GM23338 (cell line): ENCODE measurements at regions not wholly inside any gene's neighbourhood (a gene's known extent, or its start where the extent isn't known, plus 50 kb on each side); places are given as distances from the start of the nearest gene placed in this dataset.

Experiments used
- ATAC-seq: fragments of 200-7000 bp; cut with Tn5 transposase; 3 replicates; pipeline ENCODE4 v1.9.1; 2020
- DNase-seq: peaks from one replicate; pipeline ENCODE4 v3.0.0-alpha.2; 2015; ENCODE audit warnings: low spot score
- H2AFZ ChIP-seq: fragments of 200-600 bp; sonication (generic); 2 replicates; pipeline ENCODE4 v1.8.0; 2016; ENCODE audit warnings: antibody characterized with exemption, mild to moderate bottlenecking, moderate library complexity
- H3F3A ChIP-seq: fragments of 200-600 bp; sonication (generic); replicated peaks from 2 replicates; pipeline ENCODE4 v1.8.0; 2017; ENCODE audit warnings: antibody characterized with exemption, mixed run types, low read depth
- H3K27ac ChIP-seq: fragments of 200-600 bp; sonication (generic); 2 replicates; pipeline ENCODE4 v1.6.1; 2016; ENCODE audit warnings: low read depth
- H3K27me3 ChIP-seq: fragments of 200-600 bp; sonication (generic); 2 replicates; pipeline ENCODE4 v1.8.0; 2016; ENCODE audit warnings: mild to moderate bottlenecking, mixed run types, moderate library complexity; ENCODE audit not compliant: insufficient read depth
- H3K36me3 ChIP-seq: fragments of 200-600 bp; sonication (generic); 2 replicates; pipeline ENCODE4 v1.8.0; 2016; ENCODE audit warnings: mild to moderate bottlenecking; ENCODE audit not compliant: insufficient read depth
- H3K4me1 ChIP-seq: fragments of 200-600 bp; sonication (generic); 2 replicates; pipeline ENCODE4 v1.8.0; 2016; ENCODE audit warnings: mild to moderate bottlenecking, moderate library complexity; ENCODE audit not compliant: insufficient read depth
- H3K4me2 ChIP-seq: fragments of 200-600 bp; sonication (generic); 2 replicates; pipeline ENCODE4 v1.7.1; 2017; ENCODE audit warnings: mixed run types
- H3K4me3 ChIP-seq: fragments of 200-600 bp; sonication (generic); 2 replicates; pipeline ENCODE4 v1.6.1; 2016; ENCODE audit warnings: mixed run types
- H3K79me2 ChIP-seq: fragments of 200-600 bp; sonication (generic); replicated peaks from 2 replicates; pipeline ENCODE4 v1.8.0; 2017; ENCODE audit warnings: mild to moderate bottlenecking; ENCODE audit not compliant: insufficient read depth
- H3K9me2 ChIP-seq: fragments of 200-600 bp; sonication (generic); 2 replicates; pipeline ENCODE4 v1.8.0; 2017; ENCODE audit not compliant: insufficient read depth
- H4K20me1 ChIP-seq: fragments of 200-600 bp; sonication (generic); replicated peaks from 2 replicates; pipeline ENCODE4 v1.8.0; 2017; ENCODE audit warnings: mild to moderate bottlenecking; ENCODE audit not compliant: insufficient read depth
- H3K27ac Mint-ChIP-seq: 2 replicates; pipeline ENCODE4 v1.8.0; 2020; ENCODE audit warnings: inconsistent platforms, mild to moderate bottlenecking, moderate library complexity, mixed read lengths
- H3K27me3 Mint-ChIP-seq: 3 replicates; pipeline ENCODE4 v1.8.0; 2022; ENCODE audit warnings: low read depth, mild to moderate bottlenecking, moderate library complexity, mixed read lengths, inconsistent platforms; ENCODE audit not compliant: insufficient read depth, poor library complexity
- H3K36me3 Mint-ChIP-seq: 3 replicates; pipeline ENCODE4 v1.8.0; 2021; ENCODE audit warnings: low read depth, mild to moderate bottlenecking, inconsistent platforms, moderate library complexity, mixed read lengths
- H3K4me1 Mint-ChIP-seq: 3 replicates; pipeline ENCODE4 v1.8.0; 2020; ENCODE audit warnings: mild to moderate bottlenecking, inconsistent platforms, mixed read lengths
- H3K4me3 Mint-ChIP-seq: 3 replicates; pipeline ENCODE4 v1.8.0; 2021; ENCODE audit warnings: moderate library complexity, mild to moderate bottlenecking, inconsistent platforms, mixed read lengths
- H3K9me3 Mint-ChIP-seq: 3 replicates; pipeline ENCODE4 v1.8.0; 2020; ENCODE audit warnings: moderate library complexity, mild to moderate bottlenecking, inconsistent platforms, mixed read lengths
- CREB1 ChIP-seq: fragments of 250-450 bp; sonication (Bioruptor Pico); IDR thresholded peaks from 2 replicates; pipeline ENCODE4 v1.5.0; 2020; ENCODE audit warnings: low read depth, mild to moderate bottlenecking, moderate library complexity
- ETS1 ChIP-seq: IDR thresholded peaks from 2 replicates; pipeline ENCODE4 v1.6.1; 2016; ENCODE audit warnings: antibody characterized with exemption
- NANOG ChIP-seq: IDR thresholded peaks from 2 replicates; pipeline ENCODE4 v1.6.1; 2016; ENCODE audit warnings: antibody characterized with exemption, borderline replicate concordance
- POLR2AphosphoS5 ChIP-seq: IDR thresholded peaks from 2 replicates; pipeline ENCODE4 v1.6.1; 2016; ENCODE audit warnings: antibody characterized with exemption, low read depth
- ZNF331 ChIP-seq: fragments of 250-450 bp; sonication (Bioruptor Pico); IDR thresholded peaks from 2 replicates; pipeline ENCODE4 v1.5.0; 2020; ENCODE audit warnings: low read depth, mild to moderate bottlenecking, moderate library complexity
- ZNF462 ChIP-seq: fragments of 250-450 bp; sonication (Bioruptor Pico); IDR thresholded peaks from 2 replicates; pipeline ENCODE4 v1.5.0; 2020; ENCODE audit warnings: mild to moderate bottlenecking, moderate library complexity

- Histone ChIP-seq H3K79me2 (no peaks in the 10 kb centered on the region), H3F3A (no peaks in the 10 kb centered on the region), H3K4me3 (no peak overlapping the region), H4K20me1 (no peaks in the 10 kb centered on the region), H3K27me3 (no peaks in the 10 kb centered on the region), H3K36me3 (no peaks in the 10 kb centered on the region), H3K27ac (no peak overlapping the region), H2AFZ (peak overlapping the region; percentile 66; the same call in 1 of the 2 replicates), H3K4me1 (no peaks in the 10 kb centered on the region), H3K9me2 (no peaks in the 10 kb centered on the region; the same call in 1 of the 2 replicates), H3K4me2 (no peak overlapping the region)
- no peaks in the 10 kb centered on the region for H3K27me3 Mint-ChIP-seq
- TF ChIP-seq ZNF331 (CRISPR knock-in tag) = no peak
- no peak for TF ChIP-seq ETS1
- TF ChIP-seq CREB1 = no peak
- TF ChIP-seq POLR2AphosphoS5 = no peak
- TF ChIP-seq ZNF462 (CRISPR knock-in tag) = no peak
- no peak for TF ChIP-seq NANOG
- no peaks in the 10 kb centered on the region for H3K36me3 Mint-ChIP-seq
- ATAC-seq = no peak
- no peak overlapping the region for H3K4me3 Mint-ChIP-seq
- no peak overlapping the region for H3K27ac Mint-ChIP-seq
- H3K4me1 Mint-ChIP-seq = peaks cover 7% of the 10 kb centered on the region; the same call in 2 of the 3 replicates
- peak; percentile 6 for DNase-seq
- H3K9me3 Mint-ChIP-seq = no peaks in the 10 kb centered on the region
Observed at GRCh38 chr13:102974317-102975087, 91.7 kb downstream of the SLC10A2 start.
